GM23338 (cell line): ENCODE measurements at regions not wholly inside any gene's neighbourhood (a gene's known extent, or its start where the extent isn't known, plus 50 kb on each side); places are given as distances from the start of the nearest gene placed in this dataset.

Source experiments
- ATAC-seq: fragments of 200-7000 bp; cut with Tn5 transposase; 3 replicates; pipeline ENCODE4 v1.9.1; 2020
- DNase-seq: peaks from one replicate; pipeline ENCODE4 v3.0.0-alpha.2; 2015; ENCODE audit warnings: low spot score
- H2AFZ ChIP-seq: fragments of 200-600 bp; sonication (generic); 2 replicates; pipeline ENCODE4 v1.8.0; 2016; ENCODE audit warnings: antibody characterized with exemption, mild to moderate bottlenecking, moderate library complexity
- H3F3A ChIP-seq: fragments of 200-600 bp; sonication (generic); replicated peaks from 2 replicates; pipeline ENCODE4 v1.8.0; 2017; ENCODE audit warnings: antibody characterized with exemption, mixed run types, low read depth
- H3K27ac ChIP-seq: fragments of 200-600 bp; sonication (generic); 2 replicates; pipeline ENCODE4 v1.6.1; 2016; ENCODE audit warnings: low read depth
- H3K27me3 ChIP-seq: fragments of 200-600 bp; sonication (generic); 2 replicates; pipeline ENCODE4 v1.8.0; 2016; ENCODE audit warnings: mild to moderate bottlenecking, mixed run types, moderate library complexity; ENCODE audit not compliant: insufficient read depth
- H3K36me3 ChIP-seq: fragments of 200-600 bp; sonication (generic); 2 replicates; pipeline ENCODE4 v1.8.0; 2016; ENCODE audit warnings: mild to moderate bottlenecking; ENCODE audit not compliant: insufficient read depth
- H3K4me1 ChIP-seq: fragments of 200-600 bp; sonication (generic); 2 replicates; pipeline ENCODE4 v1.8.0; 2016; ENCODE audit warnings: mild to moderate bottlenecking, moderate library complexity; ENCODE audit not compliant: insufficient read depth
- H3K4me2 ChIP-seq: fragments of 200-600 bp; sonication (generic); 2 replicates; pipeline ENCODE4 v1.7.1; 2017; ENCODE audit warnings: mixed run types
- H3K4me3 ChIP-seq: fragments of 200-600 bp; sonication (generic); 2 replicates; pipeline ENCODE4 v1.6.1; 2016; ENCODE audit warnings: mixed run types
- H3K79me2 ChIP-seq: fragments of 200-600 bp; sonication (generic); replicated peaks from 2 replicates; pipeline ENCODE4 v1.8.0; 2017; ENCODE audit warnings: mild to moderate bottlenecking; ENCODE audit not compliant: insufficient read depth
- H3K9me2 ChIP-seq: fragments of 200-600 bp; sonication (generic); 2 replicates; pipeline ENCODE4 v1.8.0; 2017; ENCODE audit not compliant: insufficient read depth
- H4K20me1 ChIP-seq: fragments of 200-600 bp; sonication (generic); replicated peaks from 2 replicates; pipeline ENCODE4 v1.8.0; 2017; ENCODE audit warnings: mild to moderate bottlenecking; ENCODE audit not compliant: insufficient read depth
- H3K27ac Mint-ChIP-seq: 2 replicates; pipeline ENCODE4 v1.8.0; 2020; ENCODE audit warnings: inconsistent platforms, mild to moderate bottlenecking, moderate library complexity, mixed read lengths
- H3K27me3 Mint-ChIP-seq: 3 replicates; pipeline ENCODE4 v1.8.0; 2022; ENCODE audit warnings: low read depth, mild to moderate bottlenecking, moderate library complexity, mixed read lengths, inconsistent platforms; ENCODE audit not compliant: insufficient read depth, poor library complexity
- H3K36me3 Mint-ChIP-seq: 3 replicates; pipeline ENCODE4 v1.8.0; 2021; ENCODE audit warnings: low read depth, mild to moderate bottlenecking, inconsistent platforms, moderate library complexity, mixed read lengths
- H3K4me1 Mint-ChIP-seq: 3 replicates; pipeline ENCODE4 v1.8.0; 2020; ENCODE audit warnings: mild to moderate bottlenecking, inconsistent platforms, mixed read lengths
- H3K4me3 Mint-ChIP-seq: 3 replicates; pipeline ENCODE4 v1.8.0; 2021; ENCODE audit warnings: moderate library complexity, mild to moderate bottlenecking, inconsistent platforms, mixed read lengths
- H3K9me3 Mint-ChIP-seq: 3 replicates; pipeline ENCODE4 v1.8.0; 2020; ENCODE audit warnings: moderate library complexity, mild to moderate bottlenecking, inconsistent platforms, mixed read lengths
- CREB1 ChIP-seq: fragments of 250-450 bp; sonication (Bioruptor Pico); IDR thresholded peaks from 2 replicates; pipeline ENCODE4 v1.5.0; 2020; ENCODE audit warnings: low read depth, mild to moderate bottlenecking, moderate library complexity
- EZH2 ChIP-seq: fragments of 200-600 bp; sonication (generic); IDR thresholded peaks from one replicate; pipeline ENCODE4 v1.8.0; 2017; ENCODE audit warnings: antibody characterized with exemption, mild to moderate bottlenecking, low read depth; ENCODE audit not compliant: unreplicated experiment
- EZH2phosphoT487 ChIP-seq: fragments of 200-600 bp; sonication (generic); IDR thresholded peaks from one replicate; pipeline ENCODE4 v1.8.1; 2018; ENCODE audit warnings: antibody characterized with exemption; ENCODE audit not compliant: unreplicated experiment
- JUNB ChIP-seq: IDR thresholded peaks from one replicate; pipeline ENCODE4 v1.6.1; 2016; ENCODE audit warnings: antibody characterized with exemption; ENCODE audit not compliant: unreplicated experiment
- NANOG ChIP-seq: IDR thresholded peaks from 2 replicates; pipeline ENCODE4 v1.6.1; 2016; ENCODE audit warnings: antibody characterized with exemption, borderline replicate concordance
- POLR2AphosphoS5 ChIP-seq: IDR thresholded peaks from 2 replicates; pipeline ENCODE4 v1.6.1; 2016; ENCODE audit warnings: antibody characterized with exemption, low read depth
- STAT1 ChIP-seq: IDR thresholded peaks from one replicate; pipeline ENCODE4 v1.6.1; 2016; ENCODE audit warnings: antibody characterized with exemption; ENCODE audit not compliant: unreplicated experiment
- ZNF114 ChIP-seq: fragments of 250-450 bp; sonication (Bioruptor Pico); IDR thresholded peaks from 2 replicates; pipeline ENCODE4 v1.5.0; 2020; ENCODE audit warnings: mild to moderate bottlenecking, moderate library complexity
- ZNF331 ChIP-seq: fragments of 250-450 bp; sonication (Bioruptor Pico); IDR thresholded peaks from 2 replicates; pipeline ENCODE4 v1.5.0; 2020; ENCODE audit warnings: low read depth, mild to moderate bottlenecking, moderate library complexity
- TF ChIP-seq, protein P1 (sequence below), 2 experiments: fragments of 200-600 bp in 1 of 2; sonication (generic) in 1 of 2; conservative IDR thresholded peaks; 2 replicates each; pipeline versions ENCODE4 v1.5.1 to v1.6.1; 2016 to 2017; ENCODE audit warnings: antibody characterized with exemption in 2 of 2, low read depth in 2 of 2, mild to moderate bottlenecking in 2 of 2, moderate library complexity in 1 of 2
- TF ChIP-seq, protein P2 (sequence below): IDR thresholded peaks from one replicate; pipeline ENCODE4 v1.6.1; 2018; ENCODE audit warnings: antibody characterized with exemption; ENCODE audit not compliant: unreplicated experiment

DNA sequence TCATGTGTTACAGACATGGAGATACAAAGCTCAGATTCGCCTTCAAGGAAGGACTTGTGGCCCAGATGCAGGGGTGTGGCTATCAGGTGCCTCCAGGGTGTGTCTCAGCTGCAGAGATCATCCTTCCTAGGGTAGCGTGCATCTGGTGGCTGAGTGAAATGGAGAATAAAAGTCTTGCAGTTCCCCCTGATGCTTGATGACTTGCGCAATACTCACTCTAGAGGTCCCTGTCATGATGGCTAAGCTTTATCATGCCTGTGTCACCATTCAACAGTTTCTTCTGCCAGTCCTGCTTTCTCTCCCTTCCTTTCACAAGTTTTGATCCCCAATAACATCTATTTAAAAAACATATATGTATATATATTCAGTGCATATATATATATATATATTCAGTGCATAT is 228.1 kb downstream of the PAX1 start:
- no peaks in the 10 kb centered on the region for H3K79me2 ChIP-seq

DNA sequence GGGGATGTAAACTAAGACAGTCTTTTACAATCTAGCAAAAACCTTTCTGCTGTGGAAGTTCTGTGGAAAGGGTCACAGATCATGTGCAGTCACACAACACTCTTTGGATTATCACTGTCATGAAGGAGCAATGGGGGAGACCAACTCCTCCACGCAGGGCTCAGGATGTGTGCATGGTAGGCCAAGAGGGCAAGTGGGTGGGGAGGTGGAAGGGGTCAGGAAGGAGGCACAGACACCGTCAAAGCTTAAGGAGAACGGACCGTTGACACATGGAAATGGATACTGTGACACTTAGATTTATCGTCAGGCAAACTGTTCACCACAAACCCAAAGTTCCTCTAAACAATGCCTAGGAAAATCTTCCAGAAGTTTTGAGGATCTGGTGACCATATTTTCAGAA is 215.8 kb downstream of the PAX1 start:
- no peaks in the 10 kb centered on the region for H3K79me2 ChIP-seq
- no peaks in the 10 kb centered on the region for H3K4me1 ChIP-seq
- H3K4me2 ChIP-seq, result no peak overlapping the region
- H3K27ac ChIP-seq, result no peak overlapping the region
- no peaks in the 10 kb centered on the region for H3K27me3 ChIP-seq
- H3K4me3 ChIP-seq, result no peak overlapping the region
- no peak overlapping the region for H3K4me3 Mint-ChIP-seq
- H3K27ac Mint-ChIP-seq, result no peak overlapping the region
- no peak overlapping the region for H2AFZ ChIP-seq
- TF ChIP-seq EZH2 (no peak), STAT1 (no peak), NANOG (no peak), CREB1 (CRISPR knock-in tag) (no peak), ZNF114 (CRISPR knock-in tag) (no peak), EZH2phosphoT487 (no peak), POLR2AphosphoS5 (no peak)
- no peaks in the 10 kb centered on the region for H3F3A ChIP-seq
- H3K36me3 Mint-ChIP-seq, result no peaks in the 10 kb centered on the region
- H4K20me1 ChIP-seq, result no peaks in the 10 kb centered on the region
- H3K4me1 Mint-ChIP-seq, result no peaks in the 10 kb centered on the region
- no peaks in the 10 kb centered on the region for H3K36me3 ChIP-seq
- no peak for DNase-seq
- H3K9me3 Mint-ChIP-seq, result no peaks in the 10 kb centered on the region
- no peak for ATAC-seq
- peaks cover 7% of the 10 kb centered on the region; the same call in 1 of the 2 replicates for H3K9me2 ChIP-seq
- no peaks in the 10 kb centered on the region for H3K27me3 Mint-ChIP-seq

More for the DNA sequence above, 228.1 kb downstream of the PAX1 start:
- H3K4me1 Mint-ChIP-seq, result peaks cover 27% of the 10 kb centered on the region
- H3K36me3 Mint-ChIP-seq, result peaks cover 8% of the 10 kb centered on the region; the same call in 1 of the 3 replicates
- H3K4me3 Mint-ChIP-seq, result no peak overlapping the region
- H2AFZ ChIP-seq, result no peak overlapping the region
- no peaks in the 10 kb centered on the region for H3K27me3 ChIP-seq
- no peak for DNase-seq
- no peaks in the 10 kb centered on the region for H3K36me3 ChIP-seq
- H3K9me2 ChIP-seq, result 0 out of 2 replicates have a peak, but pooled peaks cover under 1% of the 10 kb centered on the region
- H3F3A ChIP-seq, result no peaks in the 10 kb centered on the region
- no peak overlapping the region for H3K4me2 ChIP-seq
- peaks cover 7% of the 10 kb centered on the region; the same call in 2 of the 3 replicates for H3K9me3 Mint-ChIP-seq
- TF ChIP-seq STAT1 (no peak), EZH2 (no peak), ZNF331 (CRISPR knock-in tag) (no peak)
- TF ChIP-seq, protein P1, sequence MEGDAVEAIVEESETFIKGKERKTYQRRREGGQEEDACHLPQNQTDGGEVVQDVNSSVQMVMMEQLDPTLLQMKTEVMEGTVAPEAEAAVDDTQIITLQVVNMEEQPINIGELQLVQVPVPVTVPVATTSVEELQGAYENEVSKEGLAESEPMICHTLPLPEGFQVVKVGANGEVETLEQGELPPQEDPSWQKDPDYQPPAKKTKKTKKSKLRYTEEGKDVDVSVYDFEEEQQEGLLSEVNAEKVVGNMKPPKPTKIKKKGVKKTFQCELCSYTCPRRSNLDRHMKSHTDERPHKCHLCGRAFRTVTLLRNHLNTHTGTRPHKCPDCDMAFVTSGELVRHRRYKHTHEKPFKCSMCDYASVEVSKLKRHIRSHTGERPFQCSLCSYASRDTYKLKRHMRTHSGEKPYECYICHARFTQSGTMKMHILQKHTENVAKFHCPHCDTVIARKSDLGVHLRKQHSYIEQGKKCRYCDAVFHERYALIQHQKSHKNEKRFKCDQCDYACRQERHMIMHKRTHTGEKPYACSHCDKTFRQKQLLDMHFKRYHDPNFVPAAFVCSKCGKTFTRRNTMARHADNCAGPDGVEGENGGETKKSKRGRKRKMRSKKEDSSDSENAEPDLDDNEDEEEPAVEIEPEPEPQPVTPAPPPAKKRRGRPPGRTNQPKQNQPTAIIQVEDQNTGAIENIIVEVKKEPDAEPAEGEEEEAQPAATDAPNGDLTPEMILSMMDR (conservative IDR thresholded peaks at IDR 0.05; ENCODE audit: low read depth in 2 of 2), result no peak
- H3K4me1 ChIP-seq, result peaks cover 23% of the 10 kb centered on the region
- no peaks in the 10 kb centered on the region for H4K20me1 ChIP-seq
- no peak overlapping the region for H3K4me3 ChIP-seq
- peaks cover 1% of the 10 kb centered on the region for H3K27me3 Mint-ChIP-seq
- ATAC-seq, result no peak
- no peak overlapping the region for H3K27ac Mint-ChIP-seq
- no peak overlapping the region for H3K27ac ChIP-seq

DNA sequence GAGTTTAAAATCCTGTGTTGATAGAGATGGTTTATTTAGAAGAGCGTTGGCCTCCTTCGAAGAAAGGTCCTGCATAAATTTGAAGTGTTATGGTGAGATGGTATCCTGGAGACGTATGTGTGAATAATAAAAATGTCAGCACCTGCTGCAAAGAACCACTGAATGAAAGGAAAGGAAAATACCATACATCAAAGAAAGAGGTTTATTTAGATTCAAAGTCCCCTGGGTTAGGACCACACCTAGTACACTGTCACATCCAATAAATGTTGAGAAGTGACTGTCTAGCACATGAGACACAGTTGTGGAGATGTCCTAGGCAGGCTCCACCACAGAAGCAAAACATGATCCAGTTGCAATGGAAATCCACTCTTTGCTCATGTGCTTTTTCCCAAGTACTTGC is 214.7 kb downstream of the PAX1 start:
- no peak for ATAC-seq
- Mint-ChIP-seq H3K4me3 (no peak overlapping the region), H3K9me3 (peaks cover 2% of the 10 kb centered on the region; the same call in 1 of the 3 replicates), H3K27ac (no peak overlapping the region), H3K36me3 (no peaks in the 10 kb centered on the region), H3K27me3 (no peaks in the 10 kb centered on the region), H3K4me1 (no peaks in the 10 kb centered on the region)
- no peak overlapping the region for H2AFZ ChIP-seq
- DNase-seq, result no peak
- H3K4me1 ChIP-seq, result no peaks in the 10 kb centered on the region
- no peaks in the 10 kb centered on the region for H3K27me3 ChIP-seq
- no peaks in the 10 kb centered on the region for H3F3A ChIP-seq
- H4K20me1 ChIP-seq, result no peaks in the 10 kb centered on the region
- no peaks in the 10 kb centered on the region for H3K79me2 ChIP-seq
- no peak overlapping the region for H3K27ac ChIP-seq
- 0 out of 2 replicates have a peak, but pooled peaks cover 3% of the 10 kb centered on the region for H3K9me2 ChIP-seq
- H3K4me3 ChIP-seq, result no peak overlapping the region
- no peak overlapping the region for H3K4me2 ChIP-seq
- no peaks in the 10 kb centered on the region for H3K36me3 ChIP-seq
- TF ChIP-seq JUNB (no peak), EZH2 (no peak), POLR2AphosphoS5 (no peak), ZNF331 (CRISPR knock-in tag) (no peak)
- TF ChIP-seq, protein P2, sequence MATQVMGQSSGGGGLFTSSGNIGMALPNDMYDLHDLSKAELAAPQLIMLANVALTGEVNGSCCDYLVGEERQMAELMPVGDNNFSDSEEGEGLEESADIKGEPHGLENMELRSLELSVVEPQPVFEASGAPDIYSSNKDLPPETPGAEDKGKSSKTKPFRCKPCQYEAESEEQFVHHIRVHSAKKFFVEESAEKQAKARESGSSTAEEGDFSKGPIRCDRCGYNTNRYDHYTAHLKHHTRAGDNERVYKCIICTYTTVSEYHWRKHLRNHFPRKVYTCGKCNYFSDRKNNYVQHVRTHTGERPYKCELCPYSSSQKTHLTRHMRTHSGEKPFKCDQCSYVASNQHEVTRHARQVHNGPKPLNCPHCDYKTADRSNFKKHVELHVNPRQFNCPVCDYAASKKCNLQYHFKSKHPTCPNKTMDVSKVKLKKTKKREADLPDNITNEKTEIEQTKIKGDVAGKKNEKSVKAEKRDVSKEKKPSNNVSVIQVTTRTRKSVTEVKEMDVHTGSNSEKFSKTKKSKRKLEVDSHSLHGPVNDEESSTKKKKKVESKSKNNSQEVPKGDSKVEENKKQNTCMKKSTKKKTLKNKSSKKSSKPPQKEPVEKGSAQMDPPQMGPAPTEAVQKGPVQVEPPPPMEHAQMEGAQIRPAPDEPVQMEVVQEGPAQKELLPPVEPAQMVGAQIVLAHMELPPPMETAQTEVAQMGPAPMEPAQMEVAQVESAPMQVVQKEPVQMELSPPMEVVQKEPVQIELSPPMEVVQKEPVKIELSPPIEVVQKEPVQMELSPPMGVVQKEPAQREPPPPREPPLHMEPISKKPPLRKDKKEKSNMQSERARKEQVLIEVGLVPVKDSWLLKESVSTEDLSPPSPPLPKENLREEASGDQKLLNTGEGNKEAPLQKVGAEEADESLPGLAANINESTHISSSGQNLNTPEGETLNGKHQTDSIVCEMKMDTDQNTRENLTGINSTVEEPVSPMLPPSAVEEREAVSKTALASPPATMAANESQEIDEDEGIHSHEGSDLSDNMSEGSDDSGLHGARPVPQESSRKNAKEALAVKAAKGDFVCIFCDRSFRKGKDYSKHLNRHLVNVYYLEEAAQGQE, result no peak
